T-helper 1 cell (primary cell): ENCODE measurements at regions not wholly inside any gene's neighbourhood (a gene's known extent, or its start where the extent isn't known, plus 50 kb on each side); places are given as distances from the start of the nearest gene placed in this dataset.

Experiments used
- DNase-seq, 5 donors: peaks; one replicate each; pipeline ENCODE4 v3.0.0-alpha.2; 2012 to 2020

GRCh38 chr16:51762081-51762996 lies 611.3 kb upstream of the SALL1 start:
- DNase-seq, result peak in 2 of 5 donors; percentile 0 to 33

DNA sequence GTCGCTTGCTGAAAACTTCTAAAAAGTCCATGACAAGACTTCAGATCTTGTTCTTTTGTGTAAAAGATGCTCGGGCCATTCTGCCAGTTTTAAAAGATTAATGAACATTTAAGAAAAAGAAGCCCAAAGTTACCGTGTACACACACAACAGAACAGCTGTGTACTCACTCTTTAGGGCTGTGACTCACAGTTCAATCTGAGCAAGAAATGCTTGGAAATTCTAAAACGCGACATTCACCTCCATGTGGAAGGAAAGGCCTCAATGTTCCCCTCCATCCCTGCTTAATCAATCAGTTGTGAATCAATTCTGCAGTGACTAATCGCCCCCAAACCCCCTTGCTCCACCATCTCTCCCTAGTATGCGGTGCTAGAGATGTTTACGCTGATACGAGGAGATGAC lies 609.9 kb upstream of the SALL1 start:
- DNase-seq, result no peak

DNA sequence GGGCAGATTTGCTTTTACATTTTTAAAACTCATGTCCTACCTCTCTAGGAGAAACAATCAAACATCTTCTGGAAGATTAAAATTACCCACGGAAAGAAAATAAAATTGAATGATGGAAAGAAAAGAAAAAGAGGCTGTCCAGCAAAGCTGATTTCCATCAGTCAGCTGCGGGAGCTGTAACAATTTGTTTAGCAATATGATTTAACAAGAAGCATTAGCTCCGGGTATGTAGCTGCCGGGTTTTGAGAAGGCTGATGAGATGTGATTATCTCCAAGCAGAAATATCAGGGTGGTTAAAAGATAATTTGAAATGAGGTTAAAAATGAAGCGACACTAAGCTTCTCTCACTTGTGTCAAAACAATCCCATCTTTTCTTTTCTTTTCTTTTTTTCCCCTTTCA lies 608.9 kb upstream of the SALL1 start:
- DNase-seq, result no peak

DNA sequence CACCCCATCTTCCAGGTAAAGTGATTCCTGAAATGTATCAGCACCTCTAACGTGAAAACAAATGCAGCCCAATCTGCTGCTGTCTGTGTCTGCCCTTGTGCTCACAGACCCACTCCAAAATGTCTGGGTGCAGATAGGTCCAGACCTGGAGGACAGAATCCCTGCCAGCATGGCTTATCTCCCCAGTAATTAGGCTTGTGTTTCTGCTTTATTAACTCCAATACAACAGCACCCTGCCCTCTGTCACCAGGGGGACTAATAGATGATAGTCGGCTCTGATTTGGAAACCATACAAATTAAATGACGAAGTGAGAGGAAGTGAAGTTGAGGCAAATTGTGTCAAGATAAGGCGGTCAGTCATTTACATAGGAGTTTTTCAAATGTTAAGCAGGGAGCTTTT lies 608.3 kb upstream of the SALL1 start:
- no peak for DNase-seq

DNA sequence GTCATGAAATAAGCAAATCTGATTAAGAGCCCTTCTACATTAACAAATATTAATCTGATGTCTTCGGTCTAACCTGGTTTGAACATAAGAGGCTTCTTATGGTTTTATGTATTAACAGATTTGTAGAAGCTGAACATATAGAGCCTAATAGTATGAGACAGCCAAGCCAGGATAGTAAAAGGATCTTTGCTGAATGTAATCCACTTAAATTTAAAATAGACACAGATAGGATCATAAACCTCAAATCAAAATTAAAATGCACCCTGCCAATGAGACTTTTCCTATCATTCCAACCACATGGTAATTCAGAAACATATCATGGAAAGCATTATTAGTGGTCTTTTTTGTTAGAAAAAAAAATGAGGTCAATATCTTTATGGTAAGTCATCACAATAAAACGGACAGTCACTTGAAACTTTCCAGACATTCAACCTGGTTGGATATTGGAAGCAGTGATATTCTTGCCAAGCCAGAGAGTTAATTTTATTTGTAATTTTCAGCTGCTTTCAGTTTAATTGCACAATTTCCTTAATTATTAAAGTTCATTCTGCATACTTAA lies 606.9 kb upstream of the SALL1 start:
- no peak for DNase-seq

GRCh38 chr16:51757505-51757904 lies 606.4 kb upstream of the SALL1 start:
- no peak for DNase-seq

- DNase-seq, result no peak
Measured at GRCh38 chr16:51757124-51757470, 606.0 kb upstream of the SALL1 start.

- DNase-seq, result no peak
Measured at GRCh38 chr16:51756447-51757123, 605.5 kb upstream of the SALL1 start.

DNA sequence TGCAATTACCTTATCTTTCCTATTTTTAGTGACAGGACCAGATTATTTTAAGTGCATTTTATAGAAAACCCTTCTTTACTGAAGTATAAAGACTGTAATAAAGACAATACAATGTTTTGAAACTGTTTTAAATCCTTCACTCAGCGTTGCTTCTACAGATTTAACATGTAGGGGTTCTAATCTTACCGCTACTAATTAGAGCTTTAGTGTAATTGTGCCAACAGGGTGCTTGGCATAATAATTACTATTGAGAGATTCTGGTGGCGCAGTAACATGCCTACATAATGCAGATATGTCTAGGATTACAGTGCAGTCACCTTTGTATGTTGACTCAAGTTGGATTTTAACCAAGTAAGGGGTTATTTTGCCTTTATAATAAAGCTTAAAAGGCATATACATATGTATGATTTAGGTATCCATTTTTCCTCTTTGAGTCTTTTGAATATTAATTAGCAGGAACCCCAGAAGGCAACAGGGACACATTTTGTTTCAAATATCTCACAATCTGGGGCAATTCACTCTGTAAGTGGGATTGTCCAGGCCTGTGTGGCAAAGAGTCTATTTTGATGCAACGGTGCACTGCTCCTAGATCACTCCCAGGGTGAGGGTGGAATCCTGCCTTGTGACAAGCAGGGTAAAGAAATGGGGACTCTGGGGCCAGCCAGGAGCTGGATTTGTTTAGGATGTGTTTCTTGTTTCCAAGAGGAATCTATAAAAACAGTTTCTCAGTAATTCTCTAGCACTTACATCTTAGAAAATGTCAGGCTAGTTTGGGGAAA lies 604.7 kb upstream of the SALL1 start:
- no peak for DNase-seq

DNA sequence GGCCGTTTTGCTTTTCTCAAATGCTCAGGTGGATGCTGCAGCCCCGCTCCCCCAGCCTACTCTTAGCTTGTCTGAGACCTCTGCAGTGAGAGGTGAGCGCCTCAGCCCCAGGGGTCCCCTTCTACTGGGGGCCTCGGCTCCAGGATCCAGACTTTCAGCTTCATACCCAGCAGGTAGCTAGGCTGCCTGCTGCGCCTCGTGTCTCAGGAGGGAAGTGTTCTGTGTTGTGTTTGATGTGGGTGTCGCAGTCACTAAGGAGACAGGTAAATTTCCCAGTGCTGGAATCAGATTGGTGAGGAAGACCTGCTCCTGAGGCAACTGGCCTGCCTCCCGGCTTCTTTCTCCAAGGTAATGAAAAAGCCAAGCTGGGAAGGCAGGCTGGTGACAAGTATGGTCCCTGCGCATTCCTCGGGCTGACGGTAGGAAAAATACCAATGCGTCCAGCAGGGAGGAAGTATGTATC lies 604.0 kb upstream of the SALL1 start:
- DNase-seq, result no peak

DNA sequence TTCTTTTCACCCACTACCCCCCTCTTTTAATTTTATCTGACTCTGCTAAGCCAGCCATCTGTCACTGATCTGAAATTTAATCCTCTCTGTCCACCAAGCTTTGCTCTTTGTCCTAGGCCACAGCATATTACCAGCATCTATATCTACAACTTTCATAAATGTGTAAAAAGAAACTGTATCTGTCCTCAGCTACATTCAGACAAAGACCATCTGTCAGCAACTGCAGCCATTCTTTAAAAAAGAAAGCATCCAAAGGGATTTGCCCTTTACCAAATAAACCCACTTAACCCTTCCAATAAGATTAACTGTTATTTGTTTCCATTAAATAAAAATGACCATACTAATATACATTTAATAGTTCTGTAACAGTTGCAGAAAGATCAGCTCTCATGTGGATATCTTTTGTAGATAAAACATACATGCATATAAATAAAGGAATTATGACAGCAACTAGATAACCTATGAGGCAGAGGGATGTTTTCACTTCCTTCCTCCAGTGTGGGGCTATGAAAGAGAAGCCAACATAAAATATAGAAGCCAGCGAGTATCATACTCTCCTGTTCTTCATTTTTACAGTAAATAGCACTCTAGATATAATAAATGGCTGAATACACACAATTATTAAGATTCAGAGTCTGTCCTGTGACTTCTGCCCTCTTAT lies 602.5 kb upstream of the SALL1 start:
- no peak for DNase-seq

DNA sequence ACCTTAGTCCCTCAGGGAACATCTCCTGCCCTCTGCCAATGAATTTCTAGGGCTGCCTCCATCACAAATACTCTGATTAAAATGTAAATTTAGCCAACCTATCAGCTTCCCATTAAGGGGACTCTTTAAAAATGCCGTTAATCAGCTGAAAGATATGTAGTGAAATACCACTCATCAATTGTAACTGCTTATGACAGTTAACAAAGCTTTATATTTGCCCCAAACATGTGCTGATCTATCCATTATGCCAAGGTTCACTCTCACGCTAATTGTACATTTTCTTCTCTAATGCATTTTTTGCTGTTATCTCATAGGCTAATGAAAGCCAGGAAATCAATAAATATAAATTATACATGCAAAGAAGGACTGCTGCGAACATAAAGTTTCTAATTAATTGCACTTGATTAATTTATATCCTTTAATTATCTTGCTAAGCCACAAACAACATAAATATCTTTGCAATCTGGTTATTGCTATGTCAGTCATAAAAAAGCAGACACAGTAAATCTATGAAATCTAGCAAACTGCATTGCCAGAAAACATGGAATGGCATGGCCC lies 601.4 kb upstream of the SALL1 start:
- no peak for DNase-seq

- no peak for DNase-seq
Measured at GRCh38 chr16:51747329-51747728, 596.3 kb upstream of the SALL1 start.

DNA sequence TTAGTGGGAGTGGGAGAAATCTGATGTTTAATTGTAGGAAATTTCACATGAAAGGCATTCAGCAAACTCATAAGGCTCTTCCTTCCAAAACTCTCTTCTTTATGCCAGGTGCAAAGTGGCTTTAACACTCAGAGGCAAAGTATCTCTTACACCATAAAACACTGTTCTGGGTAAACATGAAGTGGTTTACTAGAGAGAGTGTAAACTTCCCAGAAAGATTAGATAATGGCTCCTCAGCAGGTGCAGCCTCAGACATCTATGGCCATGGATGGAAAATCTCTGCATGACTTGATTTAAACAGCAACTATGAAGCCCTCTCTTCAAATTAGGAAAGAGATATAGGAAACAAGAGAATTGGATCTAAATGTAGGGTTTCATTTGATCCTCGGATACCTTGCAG lies 583.1 kb upstream of the SALL1 start:
- DNase-seq, result no peak

GRCh38 chr16:51733181-51733580 lies 582.1 kb upstream of the SALL1 start:
- DNase-seq, result no peak

DNA sequence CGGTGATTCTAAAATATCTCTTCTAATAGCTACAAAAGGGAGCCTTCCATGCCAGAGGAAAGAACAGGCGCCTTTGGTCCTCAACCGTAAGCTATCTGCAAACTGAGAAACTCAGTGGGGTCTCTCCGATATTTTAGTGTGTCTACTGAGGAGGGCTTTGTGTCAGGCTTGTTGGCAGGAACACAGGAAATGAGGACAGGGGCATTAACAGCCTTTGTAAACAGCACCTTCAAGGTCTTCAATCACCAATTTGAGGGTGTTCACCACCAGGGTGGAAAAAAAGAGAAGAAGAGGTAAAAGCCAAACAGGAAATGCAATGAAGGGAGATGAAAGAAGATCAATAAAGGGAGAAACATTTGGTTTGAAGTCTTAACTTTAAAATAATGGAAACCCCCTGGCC lies 580.1 kb upstream of the SALL1 start:
- DNase-seq, result no peak

GRCh38 chr16:51723036-51723724 lies 572.1 kb upstream of the SALL1 start:
- DNase-seq, result no peak

DNA sequence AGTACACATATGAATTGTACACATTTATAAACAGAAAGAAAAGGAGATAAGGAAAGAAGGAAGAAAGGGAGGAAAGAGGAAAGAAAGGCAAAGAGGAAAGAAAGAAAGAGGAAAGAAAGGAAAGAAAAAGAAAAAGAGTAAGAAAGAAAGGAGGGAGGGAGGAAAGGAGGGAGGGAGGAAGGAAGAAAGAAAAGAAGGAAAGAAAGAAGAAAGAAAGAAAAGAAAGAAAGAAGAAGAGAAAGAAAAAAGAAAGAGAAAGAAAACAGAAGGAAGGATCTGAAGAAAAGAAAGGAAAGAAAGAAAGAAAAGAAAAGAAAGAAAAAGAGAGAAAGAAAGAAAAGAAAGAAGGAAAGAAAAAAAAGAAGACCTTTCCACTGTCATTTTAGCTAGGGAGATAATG lies 571.4 kb upstream of the SALL1 start:
- no peak for DNase-seq

DNA sequence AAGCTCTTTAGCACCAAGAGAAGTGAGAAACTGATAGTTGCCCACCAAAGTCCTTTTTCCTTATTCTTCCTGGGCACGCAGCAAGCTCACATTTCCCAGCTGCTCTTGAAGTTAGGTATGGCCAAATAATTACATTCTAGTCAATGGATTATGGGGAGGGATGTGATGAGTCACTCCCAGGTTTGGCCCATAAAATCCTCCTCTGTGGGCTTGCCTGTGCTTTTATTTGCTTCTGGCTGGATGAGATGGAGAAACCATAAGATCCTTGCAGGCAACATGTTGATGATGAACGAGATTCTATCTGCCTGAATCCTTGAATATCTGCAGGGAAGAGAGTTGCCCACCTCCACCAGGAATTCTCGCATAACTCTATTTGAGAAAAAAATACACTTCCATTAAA lies 568.3 kb upstream of the SALL1 start:
- no peak for DNase-seq

- DNase-seq, result no peak
Measured at GRCh38 chr16:51716195-51716594, 565.1 kb upstream of the SALL1 start.

DNA sequence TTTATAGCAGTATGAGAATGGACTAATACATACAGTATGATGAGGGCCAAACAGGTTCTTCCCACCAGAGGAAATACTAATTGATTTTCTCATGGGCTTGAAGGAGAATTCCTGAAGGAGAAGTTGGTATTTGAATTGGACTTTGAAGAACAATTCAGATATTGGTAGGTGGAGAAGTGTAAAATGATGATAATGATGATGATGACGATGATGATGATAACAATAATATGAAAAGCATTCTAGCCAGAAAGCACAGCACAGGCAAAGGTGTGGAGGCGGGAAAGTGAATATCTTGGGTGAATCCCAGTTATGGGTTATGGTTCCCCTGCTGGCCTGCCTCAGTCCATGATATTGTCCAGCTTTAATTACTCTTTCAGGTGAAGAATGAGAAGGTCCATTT lies 562.4 kb upstream of the SALL1 start:
- no peak for DNase-seq
